HG03571 (cell line): ENCODE measurements at regions not wholly inside any gene's neighbourhood (a gene's known extent, or its start where the extent isn't known, plus 50 kb on each side); places are given as distances from the start of the nearest gene placed in this dataset.
"Not testable (repeated sequence)": the region's sequence is repeated elsewhere in the genome, so short reads cannot be mapped to it uniquely, and the experiment has no call there.

ENCODE experiments used
- ATAC-seq: cut with Tn5 transposase; IDR thresholded peaks from one replicate; pipeline ENCODE4 v1.9.1; 2021; ENCODE audit not compliant: unreplicated experiment

- no peak for ATAC-seq
Observed at GRCh38 chr15:95120595-95120994, 889.2 kb downstream of the MCTP2 start.

DNA sequence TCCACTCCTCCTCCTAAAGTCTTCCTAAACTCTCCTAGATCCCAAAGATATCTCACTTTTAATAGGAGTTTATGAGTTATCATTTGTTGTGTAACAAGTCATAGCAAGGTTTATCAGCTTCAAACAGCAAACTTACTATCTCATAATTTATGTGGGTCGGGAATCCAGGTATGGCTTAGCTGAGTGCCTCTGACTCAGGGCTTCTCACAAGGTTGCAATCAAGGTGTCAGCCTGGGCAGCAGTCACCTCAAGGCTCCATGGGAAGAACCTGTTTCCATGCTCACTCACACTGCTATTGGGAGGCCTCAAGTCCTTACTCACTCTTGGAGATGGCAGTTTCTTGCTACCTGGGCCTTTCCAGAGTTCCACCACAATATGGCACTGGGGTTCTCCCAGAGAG is 889.8 kb downstream of the MCTP2 start:
- ATAC-seq, result no peak

GRCh38 chr15:95125803-95126202 is 894.4 kb downstream of the MCTP2 start:
- no peak for ATAC-seq

DNA sequence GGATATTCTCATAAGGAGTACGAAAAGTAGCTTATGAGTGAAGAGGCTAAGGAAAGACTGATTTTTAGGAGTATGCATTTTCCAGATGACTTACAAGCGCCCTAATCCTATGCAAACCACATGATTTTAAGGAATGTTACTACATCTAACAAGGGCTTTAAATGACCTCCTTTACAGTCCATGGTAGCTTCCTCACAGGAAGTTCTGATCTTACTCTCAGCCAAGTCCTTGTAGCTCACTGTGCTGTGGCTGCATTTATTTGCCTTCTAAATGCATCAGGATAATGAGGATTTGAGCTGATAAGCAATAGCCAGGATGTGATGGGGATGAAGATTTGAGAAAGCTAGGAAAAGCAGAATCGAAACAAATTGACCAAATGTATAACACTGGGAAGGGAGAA is 896.0 kb downstream of the MCTP2 start:
- no peak for ATAC-seq

DNA sequence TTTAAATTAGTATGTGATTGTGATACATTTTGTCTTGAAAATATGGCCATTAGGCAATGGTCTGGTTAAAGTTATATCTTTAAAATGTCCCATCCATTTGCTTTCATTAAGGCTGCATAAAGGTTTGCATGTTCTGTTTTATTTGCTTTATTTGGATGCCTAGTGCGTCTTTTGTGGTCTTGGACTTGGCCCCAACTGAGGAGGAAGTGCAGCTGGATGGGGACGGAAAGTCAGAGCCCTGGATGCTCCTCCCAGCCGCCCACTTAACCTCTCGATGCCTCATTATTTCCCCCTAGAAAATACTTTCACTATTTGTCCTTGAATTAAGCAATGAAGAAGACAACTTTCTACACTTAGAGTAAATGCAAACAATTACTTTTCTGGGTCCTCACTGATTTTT is 898.2 kb downstream of the MCTP2 start:
- no peak for ATAC-seq

GRCh38 chr15:95131131-95131556 is 899.8 kb downstream of the MCTP2 start:
- no peak for ATAC-seq

DNA sequence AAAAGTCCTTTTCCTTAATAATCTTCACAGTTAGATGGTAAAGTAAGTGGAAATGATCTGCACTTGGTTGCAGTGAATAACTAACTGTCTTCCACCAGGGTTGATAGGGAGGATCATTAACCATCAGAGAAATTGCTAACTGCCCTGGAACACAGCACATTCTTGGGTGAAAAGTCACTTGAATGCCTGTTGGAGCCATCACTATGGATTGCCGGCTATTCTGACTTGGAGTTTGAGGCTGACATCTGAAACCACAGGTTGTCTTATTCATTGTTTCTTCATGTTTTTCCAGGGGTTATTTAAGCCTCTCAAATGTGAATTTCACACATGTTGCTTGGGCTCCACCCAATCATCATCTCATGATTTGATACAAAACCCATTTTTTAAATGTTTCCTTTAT is 901.4 kb downstream of the MCTP2 start:
- ATAC-seq, result no peak

- ATAC-seq, result no peak
Observed at GRCh38 chr15:95134431-95135110, 903.2 kb downstream of the MCTP2 start.

GRCh38 chr15:95138604-95139270 is 907.4 kb downstream of the MCTP2 start:
- no peak for ATAC-seq

DNA sequence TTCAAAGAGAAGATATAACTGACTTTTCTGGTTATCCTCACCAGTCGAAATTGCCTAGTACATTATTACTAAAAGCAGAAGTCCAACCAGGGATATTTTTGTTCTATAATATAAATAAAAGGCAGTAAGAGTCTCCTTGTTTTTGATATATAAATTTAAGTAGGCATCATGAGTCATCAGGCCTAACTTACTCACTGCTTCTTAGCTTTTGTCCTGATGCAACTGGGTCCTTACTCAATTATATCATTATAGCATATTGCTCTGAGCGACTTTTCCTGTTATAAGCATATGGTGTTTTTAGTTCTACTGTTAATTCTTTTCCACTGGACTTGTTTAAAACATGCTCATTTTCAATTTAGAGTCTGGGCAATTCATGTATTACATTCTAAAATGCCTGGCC is 910.1 kb downstream of the MCTP2 start:
- ATAC-seq, result no peak

GRCh38 chr15:95142531-95142930 is 911.2 kb downstream of the MCTP2 start:
- no peak for ATAC-seq

- no peak for ATAC-seq
Observed at GRCh38 chr15:95146481-95146880, 915.1 kb downstream of the MCTP2 start.

DNA sequence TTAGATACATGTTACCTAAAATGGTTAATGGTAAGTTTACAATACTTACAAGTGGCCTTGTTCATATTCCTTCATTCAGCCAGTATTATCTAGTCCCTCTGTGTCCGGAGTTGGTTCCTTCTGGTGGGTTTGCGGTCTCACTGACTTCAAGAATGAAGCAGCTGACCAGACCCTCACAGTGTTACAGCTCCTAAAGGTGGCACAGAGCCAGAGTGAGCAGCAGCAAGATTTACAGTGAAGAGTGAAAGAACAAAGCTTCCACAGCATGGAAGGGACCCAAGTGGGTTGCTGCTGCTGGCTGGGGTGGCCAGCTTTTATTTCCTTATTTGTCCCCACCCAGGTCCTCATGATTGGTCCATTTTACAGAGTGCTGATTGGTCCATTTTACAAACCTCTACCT is 916.8 kb downstream of the MCTP2 start:
- ATAC-seq, result no peak

- no peak for ATAC-seq
Observed at GRCh38 chr15:95149036-95149435, 917.7 kb downstream of the MCTP2 start.

DNA sequence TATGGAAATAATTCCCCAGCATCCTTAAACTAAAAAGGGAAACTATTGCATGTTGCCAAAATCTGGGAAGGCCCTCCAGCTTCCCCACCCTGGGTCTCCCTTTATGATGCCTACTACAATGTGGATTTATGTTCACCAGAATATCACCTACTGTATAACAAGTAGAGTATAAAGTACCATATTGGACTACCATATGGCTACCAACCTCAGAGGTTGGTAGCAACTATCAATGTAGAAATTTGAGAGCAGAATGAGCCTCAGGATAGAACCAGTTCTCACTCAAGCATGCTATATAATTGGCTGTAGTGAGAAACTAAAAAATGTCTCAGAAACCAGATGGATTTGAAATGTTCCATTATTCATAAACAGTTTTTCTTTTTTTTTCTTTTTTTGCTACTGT is 918.4 kb downstream of the MCTP2 start:
- no peak for ATAC-seq

- no peak for ATAC-seq
Observed at GRCh38 chr15:95150466-95150865, 919.1 kb downstream of the MCTP2 start.

DNA sequence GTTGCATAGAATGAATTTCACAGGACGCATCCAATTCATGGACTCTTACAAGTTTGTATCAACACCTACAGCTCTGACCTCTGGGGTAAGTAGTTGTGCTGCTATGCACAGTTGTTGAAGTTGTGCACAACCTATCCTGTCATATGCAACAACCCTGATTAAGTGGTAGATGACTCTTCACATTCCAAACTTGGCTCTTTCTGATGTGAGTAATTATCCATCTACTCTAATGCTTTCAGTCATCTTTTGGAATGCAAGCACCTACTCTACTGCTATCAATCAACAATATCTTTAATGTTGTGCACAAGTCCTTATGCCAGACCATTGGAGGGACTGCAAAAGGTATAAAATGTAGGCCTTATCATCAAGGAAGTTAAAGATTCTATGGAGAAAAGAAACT is 921.4 kb downstream of the MCTP2 start:
- no peak for ATAC-seq

DNA sequence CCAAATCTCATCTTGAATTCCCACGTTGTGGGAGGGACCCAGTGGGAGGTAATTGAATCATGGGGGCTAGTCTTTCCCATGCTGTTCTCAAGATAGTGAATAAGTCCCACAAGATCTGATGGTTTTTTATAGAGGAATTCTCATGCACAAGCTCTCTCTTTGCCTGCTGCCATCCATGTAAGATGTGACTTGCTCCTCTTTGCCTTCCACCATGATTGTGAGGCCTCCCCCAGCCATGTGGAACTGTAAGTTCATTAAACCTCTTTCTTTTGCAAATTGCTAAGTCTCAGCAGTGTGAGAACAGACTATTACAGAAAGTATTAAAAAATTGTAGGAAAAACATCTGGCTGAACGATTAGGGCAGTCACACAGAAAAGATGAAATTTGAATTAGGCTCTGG is 921.8 kb downstream of the MCTP2 start:
- ATAC-seq, result not testable (repeated sequence)

DNA sequence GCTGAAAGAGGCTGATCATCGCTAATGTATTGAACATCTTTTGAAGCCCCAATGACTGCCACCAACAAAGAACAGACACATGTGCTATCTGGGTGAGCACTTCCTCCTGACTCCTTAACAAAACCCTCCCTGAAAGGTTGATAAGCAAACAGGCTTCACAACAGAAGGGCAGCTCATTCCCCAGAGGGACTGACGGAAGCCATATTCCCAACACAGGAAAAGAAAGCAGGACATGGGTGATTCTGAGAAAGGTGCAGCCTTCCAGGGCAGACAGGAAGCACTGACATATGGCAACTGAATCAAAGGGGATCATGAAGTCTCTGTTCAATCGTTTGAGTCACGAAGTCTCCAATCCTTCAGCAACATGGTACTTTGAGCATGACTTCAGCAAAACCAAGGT is 929.0 kb downstream of the MCTP2 start:
- no peak for ATAC-seq

- ATAC-seq, result no peak
Observed at GRCh38 chr15:95162069-95162468, 930.7 kb downstream of the MCTP2 start.

GRCh38 chr15:95162531-95162930 is 931.2 kb downstream of the MCTP2 start:
- no peak for ATAC-seq

DNA sequence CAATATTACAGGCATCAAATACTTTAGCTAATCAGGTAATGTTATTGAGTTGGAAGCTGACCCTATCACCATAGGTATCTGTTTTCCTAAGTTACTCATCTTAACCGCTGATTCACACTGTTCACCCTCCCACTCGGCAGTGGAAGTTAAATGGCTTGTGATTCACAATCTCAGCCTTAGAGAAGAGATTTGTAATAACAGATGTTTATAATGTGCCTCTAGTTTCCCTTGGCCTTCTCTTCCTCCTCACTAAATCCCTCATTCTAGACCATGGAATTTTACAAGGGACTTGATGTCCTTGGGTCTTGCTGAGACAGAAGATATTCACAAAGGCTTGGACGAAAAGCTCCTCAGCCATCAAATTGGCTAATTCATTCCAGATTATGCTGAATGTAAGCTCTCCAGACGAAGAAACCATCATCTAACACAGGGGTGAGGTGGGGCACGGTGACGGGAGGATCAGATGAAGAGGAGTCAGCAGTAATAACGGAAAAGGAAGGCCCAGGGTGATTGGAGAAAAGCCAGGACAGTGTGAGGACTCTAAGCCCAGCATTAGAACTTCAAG is 931.7 kb downstream of the MCTP2 start:
- no peak for ATAC-seq

DNA sequence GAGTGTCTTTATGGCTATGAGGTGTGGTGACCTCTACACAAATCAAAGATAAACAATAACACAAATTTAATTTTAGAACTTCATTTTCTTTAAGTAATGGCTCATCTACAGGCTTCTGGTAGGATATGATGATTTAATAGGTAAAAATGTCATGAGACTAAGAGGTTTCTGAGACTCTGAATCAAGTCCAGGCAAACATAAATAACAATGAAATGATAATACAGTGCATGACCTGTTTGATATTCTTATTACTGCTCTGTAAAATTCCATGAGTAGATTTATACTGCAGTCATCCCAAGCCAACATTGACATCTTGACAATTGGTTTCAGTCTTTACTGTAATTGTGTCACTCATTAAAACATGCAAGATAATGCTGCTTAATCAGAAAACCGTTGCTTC is 936.8 kb downstream of the MCTP2 start:
- ATAC-seq, result no peak
